GM19240 (cell line): ENCODE measurements at regions not wholly inside any gene's neighbourhood (a gene's known extent, or its start where the extent isn't known, plus 50 kb on each side); places are given as distances from the start of the nearest gene placed in this dataset.
"Not testable (repeated sequence)": the region's sequence is repeated elsewhere in the genome, so short reads cannot be mapped to it uniquely, and the experiment has no call there.

Source experiments
- DNase-seq: peaks from one replicate; pipeline ENCODE4 v3.0.0; 2011; ENCODE audit warnings: low spot score; ENCODE audit not compliant: insufficient read length

DNA sequence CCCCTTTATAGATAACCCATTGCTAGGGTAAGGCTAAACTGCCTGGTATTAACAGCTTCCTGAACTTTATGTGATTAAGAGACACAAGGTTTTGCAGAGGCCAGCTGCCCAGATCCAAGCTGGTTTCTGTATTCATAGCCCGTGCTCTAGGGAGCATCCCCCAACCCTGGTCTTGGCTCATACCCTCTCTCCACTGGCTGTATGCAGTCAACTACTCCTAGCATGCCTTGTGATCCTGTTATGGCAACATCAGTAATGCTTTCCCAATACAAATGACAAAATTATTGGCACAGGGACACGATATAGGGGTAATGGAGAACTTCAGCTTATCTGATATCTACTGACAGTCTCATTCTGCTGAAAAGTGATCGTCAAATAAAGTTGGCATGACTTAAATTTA lies 202.8 kb upstream of the MKLN1 start:
- DNase-seq = no peak

DNA sequence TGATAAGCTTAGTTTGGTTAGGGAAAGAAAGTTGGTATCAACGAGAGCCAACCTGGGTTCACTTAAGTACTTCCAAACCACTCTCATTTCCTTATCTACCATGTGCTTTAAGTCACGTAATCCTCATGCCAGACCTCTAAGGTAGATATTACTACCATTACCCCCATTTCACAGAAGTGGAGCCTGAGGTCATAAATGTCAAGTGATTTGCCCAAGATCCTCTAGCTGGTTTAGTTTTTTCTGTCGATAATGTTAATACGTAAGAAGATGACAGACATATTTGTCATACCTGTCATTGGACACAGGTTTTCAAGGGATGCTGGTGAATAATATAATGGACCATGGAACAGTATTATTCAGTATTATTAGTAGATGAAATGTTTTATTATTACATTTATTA lies 197.4 kb upstream of the MKLN1 start:
- no peak for DNase-seq

DNA sequence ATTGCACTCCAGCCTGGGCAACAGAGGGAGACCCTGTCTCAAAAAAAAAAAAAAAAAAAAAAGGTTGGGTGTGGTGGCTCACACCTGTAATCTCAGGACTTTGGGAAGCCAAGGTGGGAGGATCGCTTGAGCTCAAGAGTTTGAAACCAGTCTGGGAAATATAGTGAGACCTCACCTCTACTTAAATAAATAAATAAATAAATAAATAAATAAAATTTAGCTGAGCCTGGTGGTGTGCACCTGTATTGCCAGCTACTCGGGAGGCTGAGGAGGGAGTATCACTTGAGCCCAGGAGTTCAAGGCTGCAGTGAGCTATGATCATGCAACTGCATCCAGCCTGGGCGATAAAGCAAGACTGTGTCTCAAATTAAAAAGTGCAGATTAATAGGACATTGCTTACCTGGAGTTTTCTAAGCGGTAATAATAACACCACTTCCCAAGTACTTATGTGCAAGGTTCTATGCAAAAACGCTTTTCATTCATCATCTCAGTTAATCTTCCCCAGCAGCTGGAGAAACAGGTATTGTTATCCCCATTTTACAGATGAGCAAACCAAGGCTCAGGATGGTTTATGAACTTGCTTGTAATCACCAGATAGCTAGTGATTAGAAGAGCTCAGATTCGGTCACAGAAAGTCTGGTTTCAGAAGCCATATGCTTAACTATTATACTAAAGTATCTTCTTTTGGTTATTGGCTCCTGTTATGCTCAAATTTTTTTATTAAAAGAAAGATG lies 196.5 kb upstream of the MKLN1 start:
- DNase-seq = no peak

DNA sequence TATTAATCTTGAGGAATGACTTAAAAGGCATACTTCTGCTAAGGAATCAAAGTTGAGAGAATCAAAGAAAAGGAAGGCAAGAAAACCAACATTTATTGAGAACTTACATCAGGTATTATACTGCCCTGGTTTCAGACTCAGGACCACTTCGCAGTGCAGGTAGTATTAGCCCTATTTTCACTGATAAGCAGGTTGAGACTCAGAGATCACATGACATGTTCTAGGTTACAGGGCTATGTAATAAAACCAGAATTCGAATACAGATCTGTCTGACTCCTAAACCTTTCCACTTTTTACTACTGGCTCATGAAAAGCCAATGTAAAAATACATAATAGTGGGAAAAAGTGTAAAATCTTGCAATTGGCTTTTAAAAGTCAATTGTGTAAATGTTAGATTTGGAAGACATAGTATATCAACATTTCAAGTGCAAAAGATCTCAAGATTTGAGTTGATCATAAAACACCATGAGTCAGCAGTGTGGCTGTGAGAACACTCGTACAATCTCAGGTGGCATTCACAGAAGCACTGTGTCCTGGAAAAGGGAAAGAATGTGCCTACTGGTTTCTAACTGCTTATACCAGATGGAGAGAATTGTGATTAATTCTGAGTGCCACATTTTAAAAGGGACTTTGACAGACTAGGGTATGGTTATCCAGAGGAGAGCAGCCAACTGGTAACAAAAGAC lies 195.8 kb upstream of the MKLN1 start:
- DNase-seq = no peak

DNA sequence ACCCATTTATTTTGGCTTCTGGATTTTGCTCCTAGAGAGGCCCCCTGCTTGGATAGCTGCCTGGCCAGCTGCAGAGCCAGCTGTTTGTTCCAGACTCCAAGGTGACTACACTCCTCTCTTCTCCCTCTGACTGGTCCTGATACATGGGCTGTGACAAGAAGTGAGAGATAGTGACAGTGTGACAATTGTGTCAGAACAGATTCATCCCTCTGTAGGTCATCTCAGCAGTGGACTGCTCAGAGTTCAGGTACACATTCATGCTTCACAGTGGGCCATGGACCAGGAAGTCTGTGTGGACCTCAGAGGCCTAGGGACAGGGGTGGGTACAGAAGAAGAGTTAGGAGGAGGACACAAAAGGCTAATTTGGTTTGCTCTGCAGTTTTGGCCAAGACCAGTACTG lies 188.2 kb upstream of the MKLN1 start:
- no peak for DNase-seq

DNA sequence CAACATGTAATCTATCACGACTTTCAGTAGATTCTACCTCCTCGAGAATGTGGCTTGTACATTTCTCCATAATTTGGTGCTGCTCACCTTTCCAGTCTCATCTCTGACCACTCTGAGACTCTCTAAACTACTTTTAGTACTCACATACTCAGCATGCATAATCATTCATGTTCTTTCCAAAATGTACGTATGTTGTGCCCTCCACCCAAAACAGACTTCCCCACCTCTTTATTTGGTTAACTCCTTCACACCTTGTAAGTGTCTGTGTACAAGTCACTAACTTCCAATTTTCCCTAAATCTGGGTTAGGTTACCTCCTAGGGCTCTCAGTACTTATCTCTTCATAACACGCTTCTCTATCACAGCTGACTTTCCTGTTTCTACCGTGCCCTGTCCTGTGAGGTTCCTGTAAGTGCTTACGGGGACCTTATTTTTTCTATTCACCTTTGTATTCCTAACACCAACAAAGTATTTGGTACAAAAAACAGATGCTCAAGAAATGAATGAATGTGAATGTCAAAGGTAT lies 186.2 kb upstream of the MKLN1 start:
- no peak for DNase-seq

DNA sequence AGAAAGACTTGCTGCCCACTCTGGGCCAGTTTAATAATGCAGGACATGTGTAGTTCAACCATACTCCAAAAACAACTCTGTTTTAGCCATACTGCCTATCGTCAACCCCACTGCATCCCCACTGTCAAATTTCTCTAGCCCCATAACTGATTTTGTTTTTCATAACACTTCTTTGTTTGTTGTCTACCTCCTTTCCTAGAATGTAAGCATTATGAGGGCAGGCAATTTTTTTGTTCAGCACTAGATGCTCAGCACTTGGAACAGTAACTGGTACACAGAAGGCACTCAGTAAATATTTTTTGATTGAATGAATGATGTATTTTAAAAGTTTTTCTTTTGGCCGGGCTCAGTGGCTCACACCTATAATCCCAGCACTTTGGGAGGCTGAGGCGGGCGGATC lies 183.8 kb upstream of the MKLN1 start:
- DNase-seq = no peak

DNA sequence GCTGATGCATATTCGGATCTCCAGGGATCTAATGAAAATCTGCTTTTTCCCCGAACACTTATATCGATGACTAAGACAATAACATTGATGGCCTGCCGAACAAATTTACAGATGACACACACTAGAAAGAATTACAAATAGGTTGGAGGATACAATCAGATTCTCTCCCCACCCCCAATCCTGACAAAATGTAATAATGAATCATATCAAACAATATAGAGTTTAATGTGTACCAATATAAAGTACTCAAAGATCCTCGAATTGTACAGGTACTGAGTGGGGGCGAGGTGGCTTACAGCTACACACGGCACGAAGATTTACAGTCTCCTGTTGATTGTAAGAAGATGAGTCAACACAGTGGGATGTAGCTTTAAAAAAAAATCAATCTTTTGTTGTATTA lies 182.7 kb upstream of the MKLN1 start:
- DNase-seq = no peak

DNA sequence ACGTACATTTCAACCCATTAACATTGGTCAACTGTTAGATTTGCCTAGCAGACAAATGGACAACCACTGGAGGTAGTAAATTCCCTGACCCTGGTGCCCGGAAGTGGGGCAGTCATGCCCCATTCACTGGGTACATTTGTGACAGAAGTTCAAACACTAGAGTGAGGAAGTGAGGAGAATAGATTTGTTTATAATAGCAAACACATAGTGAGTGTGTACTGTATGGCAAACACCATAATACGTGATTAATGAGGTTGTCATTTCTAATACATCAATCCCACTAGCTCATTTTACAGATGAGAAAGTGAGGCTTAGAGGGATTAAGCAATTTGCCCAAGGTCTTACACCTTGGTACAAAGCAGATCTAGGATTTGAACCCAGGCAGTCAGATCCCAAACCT lies 181.9 kb upstream of the MKLN1 start:
- DNase-seq = no peak

DNA sequence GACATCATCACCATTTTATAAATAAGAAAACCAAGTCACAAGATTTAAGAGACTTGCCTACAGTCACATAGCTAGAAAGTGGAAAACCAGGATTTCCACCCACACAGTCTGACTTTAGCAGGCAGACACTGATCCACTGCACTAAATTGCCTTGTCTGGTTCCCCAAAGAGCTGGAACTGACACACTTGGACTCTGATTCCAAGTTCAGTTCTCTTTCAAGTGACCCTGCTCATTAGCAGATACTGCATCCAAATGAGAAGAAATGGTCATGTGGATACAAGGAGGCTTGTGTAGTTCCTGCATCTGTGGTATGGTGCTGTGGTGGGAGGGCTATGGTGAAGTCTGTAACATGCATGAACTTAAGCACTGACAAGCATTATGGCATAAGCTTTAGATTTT lies 180.1 kb upstream of the MKLN1 start:
- DNase-seq = no peak

DNA sequence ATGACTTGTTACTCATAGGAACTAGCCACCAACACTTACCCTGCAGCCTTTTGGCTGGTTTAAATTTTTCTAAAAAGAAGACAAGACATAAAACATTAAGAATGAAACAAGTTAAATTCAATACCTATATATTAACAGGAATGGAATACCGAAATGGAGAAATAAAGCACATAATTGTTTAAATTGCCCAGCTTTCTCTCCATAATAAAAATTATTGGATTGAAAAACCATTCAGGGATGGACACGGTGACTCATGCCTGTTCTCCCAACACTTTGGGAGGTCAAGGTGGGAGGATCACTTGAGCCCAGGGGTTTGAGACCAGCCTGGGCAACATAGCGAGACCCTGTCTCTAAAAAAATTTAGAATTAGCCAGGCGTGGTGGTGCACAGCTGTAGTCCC lies 179.4 kb upstream of the MKLN1 start:
- no peak for DNase-seq

DNA sequence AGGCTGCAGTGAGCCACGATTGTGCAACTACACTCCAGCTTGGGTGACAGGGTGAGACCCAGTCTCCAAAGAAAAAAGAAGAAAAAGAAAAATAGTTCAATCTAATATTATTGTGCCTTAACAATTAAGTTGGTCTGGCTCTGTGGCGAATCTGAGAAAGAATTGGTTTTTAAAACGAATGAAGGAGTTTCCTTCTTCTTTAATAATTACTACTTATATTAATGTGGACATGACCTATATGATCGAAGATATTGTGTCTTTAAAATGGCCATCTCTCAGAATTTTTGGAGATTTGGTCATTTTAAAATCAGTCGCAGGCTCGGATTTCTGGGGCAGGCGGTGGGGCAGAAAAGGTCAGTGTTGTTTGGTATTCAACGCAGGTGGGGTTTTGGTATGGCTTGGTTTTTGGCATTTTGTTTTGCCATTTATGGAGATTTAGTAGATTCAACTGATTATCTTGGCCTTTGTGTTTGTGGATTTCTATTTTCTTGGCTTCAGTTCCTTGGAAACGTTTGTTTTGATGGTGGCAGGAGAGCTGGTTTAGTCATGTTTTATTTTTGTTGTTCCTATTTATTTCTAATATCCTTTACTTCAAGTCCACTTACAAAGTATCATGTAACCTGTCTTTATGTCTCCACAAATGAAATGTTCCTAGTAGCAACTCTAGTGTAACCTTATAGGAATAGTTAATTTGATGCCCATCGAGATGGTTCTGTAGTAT lies 178.8 kb upstream of the MKLN1 start:
- no peak for DNase-seq

DNA sequence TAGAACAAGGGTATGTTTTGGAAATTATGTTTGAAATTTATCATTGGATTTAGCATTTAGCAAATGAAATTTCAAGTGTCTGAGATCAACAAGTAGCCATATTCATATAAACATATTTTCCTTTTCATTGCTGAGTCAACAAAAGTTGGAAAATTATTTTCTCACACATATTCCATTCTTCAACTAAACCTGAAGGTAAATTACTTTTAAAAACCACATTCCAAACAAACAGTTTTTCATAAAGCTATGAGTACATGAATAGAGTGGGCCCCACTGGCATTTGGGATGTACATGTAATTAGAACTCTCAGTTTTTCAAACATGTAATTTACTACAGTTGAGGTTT lies 178.3 kb upstream of the MKLN1 start:
- DNase-seq = no peak

DNA sequence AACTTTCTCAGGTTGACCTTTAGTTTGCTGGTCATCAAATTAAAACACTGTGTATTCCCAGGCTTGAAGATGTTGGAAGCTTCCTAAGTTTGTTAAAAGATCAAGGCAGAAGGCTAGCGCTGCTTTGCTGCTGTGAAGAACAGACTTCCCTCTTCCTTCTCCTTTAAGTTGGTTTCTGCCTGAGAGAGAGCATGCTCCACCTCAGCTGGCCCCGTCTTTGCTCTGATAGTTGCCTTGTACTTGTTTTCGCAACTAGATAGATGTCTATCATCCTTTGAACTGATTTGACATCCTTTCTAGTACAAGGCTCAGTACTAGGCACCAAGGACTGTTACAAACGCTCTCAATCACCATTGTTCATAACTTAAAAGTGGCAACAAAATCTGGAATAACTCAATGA lies 177.8 kb upstream of the MKLN1 start:
- no peak for DNase-seq

DNA sequence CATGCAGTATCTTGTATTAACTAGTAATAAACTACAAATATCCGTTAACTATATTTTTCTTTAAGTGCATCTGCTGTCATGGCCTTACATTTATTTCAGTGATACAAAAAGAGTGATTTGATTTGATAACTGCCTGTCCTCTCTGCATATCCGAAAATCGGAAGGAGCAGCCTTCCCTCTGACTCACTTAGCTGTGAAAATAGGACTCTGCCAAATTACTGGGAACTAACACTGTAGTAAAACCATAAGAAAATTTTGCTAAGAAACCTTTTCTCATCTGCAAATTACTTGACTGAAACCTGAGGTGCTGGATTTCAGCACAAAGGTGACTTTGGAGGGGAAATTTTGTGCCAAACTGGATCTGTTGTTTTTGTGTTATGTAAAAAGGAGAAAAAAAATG lies 176.6 kb upstream of the MKLN1 start:
- DNase-seq = no peak

DNA sequence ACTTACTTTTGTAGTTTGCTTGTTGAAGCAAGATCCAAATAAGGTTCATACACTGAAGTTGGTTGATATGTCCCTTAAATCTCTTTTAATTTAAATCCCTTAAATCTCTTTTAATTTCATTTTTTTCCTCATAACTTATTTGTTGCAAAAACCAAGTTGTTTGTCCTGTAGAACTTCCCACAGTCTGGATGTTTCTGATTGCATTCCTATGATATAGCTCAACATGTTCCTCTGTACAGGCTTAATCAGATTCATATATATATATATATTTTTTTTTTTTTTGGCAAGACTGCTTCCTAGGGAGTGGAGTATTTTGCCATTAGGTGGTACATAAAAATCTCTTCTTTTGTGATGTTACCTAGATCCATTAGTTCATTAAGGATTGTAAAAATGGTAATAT lies 174.9 kb upstream of the MKLN1 start:
- no peak for DNase-seq

DNA sequence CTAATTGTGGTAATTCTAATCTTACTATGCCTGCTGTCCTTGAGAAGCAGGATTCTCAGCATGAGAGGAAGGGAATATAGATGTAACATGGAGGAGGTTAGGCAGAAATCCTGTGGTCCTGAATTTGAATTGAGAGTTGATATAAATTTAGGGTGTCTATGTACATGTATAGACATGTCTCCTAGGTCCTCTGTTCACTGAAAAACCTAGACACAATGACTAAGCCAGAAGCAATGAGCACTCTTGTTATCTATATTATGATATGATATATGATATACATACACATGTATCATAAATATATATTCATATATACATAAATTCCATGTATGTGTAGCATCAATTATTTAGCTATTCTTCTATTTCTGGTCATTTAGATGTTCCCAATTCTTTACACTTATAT lies 173.3 kb upstream of the MKLN1 start:
- DNase-seq = no peak

DNA sequence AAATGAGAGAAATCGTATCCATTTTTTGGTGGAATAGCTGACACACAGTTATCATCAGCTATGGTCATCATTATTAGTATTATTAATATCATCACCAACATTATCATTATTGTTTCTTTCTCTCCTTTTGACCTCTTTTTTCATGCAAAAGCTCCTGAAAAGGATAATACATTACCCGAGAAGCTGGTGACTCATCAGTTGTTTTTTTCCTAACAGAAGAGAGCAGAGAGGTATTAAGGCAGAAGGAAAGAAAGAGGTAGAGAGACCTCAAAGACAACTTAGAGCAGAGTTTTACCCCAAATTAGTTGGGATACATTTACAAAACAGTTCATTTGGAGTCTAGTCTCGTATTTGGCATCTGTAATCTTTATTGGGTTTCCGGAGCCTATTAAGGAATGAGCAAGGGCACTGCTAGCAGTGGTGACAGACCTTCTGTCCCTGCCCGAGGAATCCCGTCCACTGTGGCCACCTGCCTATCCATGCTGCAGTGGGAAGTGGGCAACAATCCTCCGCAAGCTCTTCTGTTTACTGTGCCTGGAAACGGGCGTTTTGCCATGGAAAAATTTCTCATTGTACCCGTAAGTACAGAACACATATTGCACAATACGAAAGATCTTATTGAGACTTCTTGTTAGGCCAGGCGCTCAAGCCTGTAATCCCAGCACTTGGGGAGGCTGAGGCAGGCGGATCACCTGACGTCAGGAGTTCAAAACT lies 170.0 kb upstream of the MKLN1 start:
- DNase-seq = no peak

DNA sequence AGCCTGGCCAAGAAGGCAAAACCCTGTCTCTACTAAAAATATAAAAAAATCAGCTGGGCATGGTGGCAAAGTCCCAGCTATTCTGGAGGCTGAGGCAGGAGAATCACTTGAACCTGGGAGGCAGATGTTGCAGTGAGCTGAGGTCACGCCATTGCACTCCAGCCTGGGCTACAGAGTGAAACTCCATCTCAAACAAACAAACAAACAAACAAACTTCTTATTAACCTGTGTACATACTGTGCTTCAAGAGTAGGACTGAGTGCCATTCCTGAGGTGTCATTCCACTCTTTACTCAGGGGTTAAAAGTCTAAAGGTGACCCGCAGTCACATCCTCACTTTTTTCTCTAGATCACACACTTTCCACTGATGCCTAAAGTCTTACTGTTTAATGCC lies 169.4 kb upstream of the MKLN1 start:
- not testable (repeated sequence) for DNase-seq

DNA sequence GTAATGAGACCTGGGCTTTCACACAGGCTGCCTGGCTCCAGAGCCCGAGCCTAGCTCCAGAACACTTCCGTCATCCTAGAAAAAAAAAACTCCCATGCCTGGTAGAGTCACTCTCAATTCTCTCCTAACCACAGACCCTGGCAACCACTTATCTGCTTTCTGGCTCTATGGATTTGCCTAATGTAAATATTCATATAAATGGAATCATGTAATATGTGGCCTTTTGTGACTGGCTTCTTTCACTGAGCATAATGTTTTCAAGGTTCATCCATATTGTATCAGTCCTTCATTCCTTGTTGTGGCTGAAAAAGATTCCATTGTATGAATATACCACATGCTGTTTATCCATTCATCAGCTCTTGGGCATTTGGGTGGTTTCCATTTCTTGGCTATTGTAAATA lies 167.7 kb upstream of the MKLN1 start:
- DNase-seq = no peak

DNA sequence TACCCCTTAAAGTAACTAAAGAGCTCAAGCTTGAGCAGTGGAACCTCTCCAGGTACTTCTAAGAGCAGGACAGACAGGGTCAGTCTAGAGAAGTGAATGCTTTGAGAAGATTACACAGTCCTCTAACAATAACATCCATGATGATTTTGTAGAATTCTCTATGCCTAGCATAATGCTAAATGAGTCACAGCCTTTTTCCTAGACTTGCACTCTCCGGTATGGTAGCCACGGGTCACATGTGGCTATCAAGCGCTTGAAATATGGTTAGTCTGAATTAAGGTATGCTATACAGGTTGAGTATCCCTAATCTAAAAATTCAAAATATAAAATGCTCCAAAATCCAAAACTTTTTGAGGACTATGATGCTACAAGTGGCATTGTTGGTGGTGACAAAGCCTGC lies 166.6 kb upstream of the MKLN1 start:
- DNase-seq = no peak
